ENCODE measurements at regions not wholly inside any gene's neighbourhood (a gene's known extent, or its start where the extent isn't known, plus 50 kb on each side); places are given as distances from the start of the nearest gene placed in this dataset.
A peak's percentile ranks its signal among the peaks of the same experiment; 100 is the strongest.

DNA sequence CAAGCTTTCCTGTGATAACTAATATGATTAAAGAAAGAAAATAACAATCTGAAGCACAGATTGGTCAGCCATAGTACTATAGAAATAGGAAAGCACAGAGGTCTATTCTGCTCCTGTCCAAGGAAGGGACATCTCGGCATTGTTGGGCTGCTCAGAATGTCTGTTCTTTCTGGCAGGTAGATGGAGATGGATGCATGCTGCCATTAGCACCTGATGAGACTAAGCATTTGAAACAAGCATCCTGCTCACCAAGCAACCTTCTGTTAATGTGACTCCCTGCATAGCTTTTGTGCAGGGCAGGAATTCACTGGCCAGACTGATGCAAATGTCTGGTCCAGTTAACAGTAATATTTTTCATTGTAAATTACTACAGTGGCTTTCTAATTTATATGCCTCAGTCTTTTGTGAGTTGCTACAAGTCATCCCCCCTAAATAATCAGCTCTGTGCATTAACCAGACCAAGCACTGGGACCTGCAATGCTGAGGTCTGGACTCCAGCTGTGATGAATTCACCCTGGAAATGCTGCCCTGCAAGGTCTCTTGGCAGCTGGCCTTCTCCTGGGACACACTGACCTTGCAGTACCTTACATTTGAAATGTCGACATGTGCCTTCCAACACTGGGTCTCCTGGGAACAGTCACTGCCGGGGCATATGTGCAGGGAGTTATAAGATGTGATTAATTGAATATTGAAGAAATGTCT is 1123.7 kb downstream of the IGSF11 start:
- H3K4me1 ChIP-seq = no peaks in the 10 kb centered on the region
- H3K27me3 ChIP-seq = no peaks in the 10 kb centered on the region
- DNase-seq = peak; percentile 24 to 26
- TF ChIP-seq POLR2AphosphoS5 (IDR thresholded peaks at IDR 0.05) (no peak), POLR2A (IDR thresholded peaks at IDR 0.05) (no peak), EP300 (IDR thresholded peaks at IDR 0.05) (no peak)
- TF ChIP-seq, protein P1, sequence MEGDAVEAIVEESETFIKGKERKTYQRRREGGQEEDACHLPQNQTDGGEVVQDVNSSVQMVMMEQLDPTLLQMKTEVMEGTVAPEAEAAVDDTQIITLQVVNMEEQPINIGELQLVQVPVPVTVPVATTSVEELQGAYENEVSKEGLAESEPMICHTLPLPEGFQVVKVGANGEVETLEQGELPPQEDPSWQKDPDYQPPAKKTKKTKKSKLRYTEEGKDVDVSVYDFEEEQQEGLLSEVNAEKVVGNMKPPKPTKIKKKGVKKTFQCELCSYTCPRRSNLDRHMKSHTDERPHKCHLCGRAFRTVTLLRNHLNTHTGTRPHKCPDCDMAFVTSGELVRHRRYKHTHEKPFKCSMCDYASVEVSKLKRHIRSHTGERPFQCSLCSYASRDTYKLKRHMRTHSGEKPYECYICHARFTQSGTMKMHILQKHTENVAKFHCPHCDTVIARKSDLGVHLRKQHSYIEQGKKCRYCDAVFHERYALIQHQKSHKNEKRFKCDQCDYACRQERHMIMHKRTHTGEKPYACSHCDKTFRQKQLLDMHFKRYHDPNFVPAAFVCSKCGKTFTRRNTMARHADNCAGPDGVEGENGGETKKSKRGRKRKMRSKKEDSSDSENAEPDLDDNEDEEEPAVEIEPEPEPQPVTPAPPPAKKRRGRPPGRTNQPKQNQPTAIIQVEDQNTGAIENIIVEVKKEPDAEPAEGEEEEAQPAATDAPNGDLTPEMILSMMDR (IDR thresholded peaks at IDR 0.05) = no peak
- H3K27ac ChIP-seq = no peak overlapping the region
- WGBS, 5 donors = 63 to 78% (median 75%) methylated on average over 3 of the region's 3 CpGs
- H3K36me3 ChIP-seq = no peaks in the 10 kb centered on the region
- H3K4me3 ChIP-seq = no peak overlapping the region
- intact Hi-C loops (cut with DNase I; ENCODE audit: low total_unique reads) = no loop called here
- H3K9me3 ChIP-seq = no peaks in the 10 kb centered on the region

DNA sequence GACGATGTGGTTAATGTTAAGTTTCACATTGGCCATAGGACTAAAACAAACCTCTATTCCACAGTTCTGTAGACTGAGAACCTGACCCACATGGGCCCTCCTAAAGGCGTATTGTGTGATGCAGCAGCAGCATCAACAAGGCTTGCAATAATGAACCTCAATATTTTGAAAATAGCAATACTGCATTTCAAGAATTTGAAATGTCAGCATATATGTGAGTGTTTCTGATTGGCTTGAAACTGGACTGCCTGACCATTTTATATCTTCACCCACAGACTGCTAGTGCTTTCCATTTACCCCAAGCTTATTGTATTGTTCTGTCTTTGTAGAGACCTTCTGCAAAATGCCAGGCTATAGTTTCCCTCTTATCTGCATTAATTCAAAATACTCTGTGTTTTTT is 1122.3 kb downstream of the IGSF11 start:
- DNase-seq = no peak
- TF ChIP-seq, protein P1 (IDR thresholded peaks at IDR 0.05) = no peak
- TF ChIP-seq EP300 (IDR thresholded peaks at IDR 0.05) = no peak
- TF ChIP-seq POLR2A (IDR thresholded peaks at IDR 0.05) = no peak
- no peak for TF ChIP-seq POLR2AphosphoS5 (IDR thresholded peaks at IDR 0.05)
- 88 to 95% (median 91%) methylated on average over 2 of the region's 2 CpGs for WGBS, 5 donors
- intact Hi-C loops (cut with DNase I; ENCODE audit: low total_unique reads) = no loop called here
- Histone ChIP-seq H3K9me3 (no peaks in the 10 kb centered on the region), H3K36me3 (no peaks in the 10 kb centered on the region), H3K4me1 (no peaks in the 10 kb centered on the region), H3K27me3 (no peaks in the 10 kb centered on the region), H3K27ac (no peak overlapping the region), H3K4me3 (no peak overlapping the region)

DNA sequence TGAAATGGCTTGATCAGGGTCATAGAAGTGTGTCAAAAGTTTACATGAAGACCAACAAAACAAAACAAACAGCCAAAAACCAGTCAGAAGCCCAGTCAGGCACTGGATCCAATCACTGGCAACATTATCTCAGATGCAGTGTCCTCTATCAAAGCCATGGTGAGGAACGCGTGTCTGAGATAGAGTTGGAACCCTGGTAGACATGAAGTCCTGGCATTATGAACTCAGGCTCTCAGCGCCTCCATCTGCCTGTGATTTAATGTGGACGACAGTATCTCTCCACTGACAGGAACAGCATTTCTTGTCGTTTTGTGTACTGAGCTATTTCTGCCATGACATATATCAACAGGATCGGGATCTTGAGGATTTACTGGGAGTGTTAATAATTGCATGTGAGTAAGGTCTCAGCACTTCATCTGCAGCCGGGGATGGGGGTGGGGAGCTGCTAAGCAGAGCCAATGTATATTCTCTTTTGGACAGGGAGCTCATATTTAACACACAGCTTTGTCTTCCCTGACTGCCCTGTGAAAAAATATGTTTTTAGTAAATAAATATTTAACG is 1120.0 kb downstream of the IGSF11 start:
- DNase-seq = no peak
- Histone ChIP-seq H3K4me1 (no peaks in the 10 kb centered on the region), H3K36me3 (no peaks in the 10 kb centered on the region), H3K4me3 (no peak overlapping the region), H3K9me3 (no peaks in the 10 kb centered on the region), H3K27ac (no peak overlapping the region), H3K27me3 (no peaks in the 10 kb centered on the region)
- intact Hi-C loops (cut with DNase I; ENCODE audit: low total_unique reads) = no loop called here
- WGBS, 5 donors = 69 to 85% (median 79%) methylated on average over 8 of the region's 8 CpGs
- no peak for TF ChIP-seq EP300 (IDR thresholded peaks at IDR 0.05)
- TF ChIP-seq, protein P1 (IDR thresholded peaks at IDR 0.05) = no peak
- TF ChIP-seq POLR2A (IDR thresholded peaks at IDR 0.05) = no peak
- TF ChIP-seq POLR2AphosphoS5 (IDR thresholded peaks at IDR 0.05) = no peak

DNA sequence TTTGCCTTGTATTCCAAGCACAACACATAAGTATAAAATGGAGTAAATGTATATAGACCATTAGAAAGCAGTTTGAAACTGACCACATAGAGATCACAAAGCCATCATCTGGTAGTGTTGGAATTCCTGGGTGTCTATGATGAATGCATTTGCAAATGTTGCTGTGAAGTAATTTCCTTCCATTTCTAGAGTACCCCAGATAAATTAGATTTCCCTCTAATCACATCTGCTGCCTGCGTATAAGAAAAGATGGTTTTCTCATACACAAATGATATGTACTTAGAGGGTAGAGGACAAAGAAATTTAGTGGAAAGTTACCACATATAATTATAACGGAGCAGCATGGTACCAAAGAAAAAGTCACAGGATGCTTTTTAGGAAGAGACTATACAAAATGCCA is 1117.8 kb downstream of the IGSF11 start:
- Histone ChIP-seq H3K9me3 (no peaks in the 10 kb centered on the region), H3K36me3 (no peaks in the 10 kb centered on the region), H3K4me1 (no peaks in the 10 kb centered on the region), H3K4me3 (no peak overlapping the region), H3K27ac (no peak overlapping the region), H3K27me3 (no peaks in the 10 kb centered on the region)
- whole genome bisulfite sequencing, 5 donors = 90 to 94% (median 93%) methylated on average over 2 of the region's 2 CpGs
- intact Hi-C loops (cut with DNase I; ENCODE audit: low total_unique reads) = no loop called here
- TF ChIP-seq, protein P1 (IDR thresholded peaks at IDR 0.05) = no peak
- TF ChIP-seq EP300 (IDR thresholded peaks at IDR 0.05) (no peak), POLR2A (IDR thresholded peaks at IDR 0.05) (no peak), POLR2AphosphoS5 (IDR thresholded peaks at IDR 0.05) (no peak)
- no peak for DNase-seq
